ENCODE measurements at regions not wholly inside any gene's neighbourhood (a gene's known extent, or its start where the extent isn't known, plus 50 kb on each side); places are given as distances from the start of the nearest gene placed in this dataset.

GRCh38 chr18:60740313-60740712 lies 367.7 kb upstream of the MC4R start:
- no TSS peak for BruUV-seq (replicated peaks)
- H3K4me3 ChIP-seq (ENCODE audit: insufficient read depth, low read depth, low read length): no peak overlapping the region
- no peak overlapping the region for H4K91ac ChIP-seq (ENCODE audit: insufficient read depth, low read depth, low read length)
- no peak overlapping the region for H2AFZ ChIP-seq (replicated peaks; ENCODE audit: low read length, poor library complexity)
- no peak overlapping the region for H3K4me2 ChIP-seq (ENCODE audit: low read depth, low read length)
- H3K79me1 ChIP-seq (ENCODE audit: low read depth in 1 of 2, low read length in 2 of 2): no peaks in the 10 kb centered on the region
- H2BK120ac ChIP-seq (ENCODE audit: low read depth, low read length): no peak overlapping the region
- no peak overlapping the region for H3K27ac ChIP-seq (ENCODE audit: insufficient read depth, low read length)
- no peak overlapping the region for H2AK5ac ChIP-seq (ENCODE audit: low read depth, low read length)
- no peak overlapping the region for H2BK20ac ChIP-seq (ENCODE audit: low read depth, low read length)
- no peak overlapping the region for H3K23ac ChIP-seq (ENCODE audit: low read depth, low read length)
- dilution Hi-C loops (cut with HindIII; ENCODE audit: low sequenced_read_pairs, unreplicated experiment) (no loop called here), in situ Hi-C loops (cut with MboI; ENCODE audit: low sequenced_read_pairs) (no loop called here), intact Hi-C loops (cut with micrococcal nuclease) (no loop called here)
- no peak overlapping the region for H2BK15ac ChIP-seq (ENCODE audit: low read depth, low read length)
- ATAC-seq (ENCODE audit: low read depth) (no peak), DNase-seq (no peak)
- no peaks in the 10 kb centered on the region; the same call in 1 of the 2 replicates for H3K9me3 ChIP-seq (ENCODE audit: control insufficient read depth, insufficient read depth, low read length)
- no peak overlapping the region for H2BK5ac ChIP-seq (ENCODE audit: low read depth, low read length, poor library complexity, severe bottlenecking)
- ChIA-PET POLR2A (ENCODE audit: unreplicated experiment) (no interaction called here), CTCF (no interaction called here)
- H4K8ac ChIP-seq (ENCODE audit: low read depth in 2 of 2, low read length in 2 of 2): no peak overlapping the region
- no peak overlapping the region for H3K56ac ChIP-seq (ENCODE audit: extremely low read depth, insufficient read depth, low read length)
- H3K9me1 ChIP-seq (ENCODE audit: insufficient read depth, low read length): no peaks in the 10 kb centered on the region
- no peak overlapping the region for H3K14ac ChIP-seq (replicated peaks; ENCODE audit: low read depth, low read length)
- H2AK9ac ChIP-seq (replicated peaks; ENCODE audit: low read depth, low read length, poor library complexity): no peak overlapping the region
- no peak overlapping the region for H3K4ac ChIP-seq (ENCODE audit: low read depth, low read length)
- H3K27me3 ChIP-seq (ENCODE audit: control insufficient read depth, insufficient read depth, low read length): no peaks in the 10 kb centered on the region
- H4K5ac ChIP-seq (ENCODE audit: low read depth, low read length): no peak overlapping the region
- no peak overlapping the region for H3K9ac ChIP-seq (ENCODE audit: low read depth, low read length)
- no CpG with 5 or more reads among the region's 8 CpGs for WGBS, 2 experiments (ENCODE audit: extremely low coverage in 2 of 2, insufficient read length in 1 of 2)
- no peaks in the 10 kb centered on the region for H3K36me3 ChIP-seq (ENCODE audit: control insufficient read depth, insufficient read depth, low read length)
- H3K4me1 ChIP-seq (ENCODE audit: control insufficient read depth, insufficient read depth, low read length): no peaks in the 10 kb centered on the region
- H3K18ac ChIP-seq (ENCODE audit: low read depth, low read length): no peak overlapping the region
- no peaks in the 10 kb centered on the region for H4K20me1 ChIP-seq (ENCODE audit: insufficient read depth, low read length)
- TF ChIP-seq RFX5 (IDR thresholded peaks at IDR 0.05; ENCODE audit: low read depth, low read length) (no peak), CTCF (conservative IDR thresholded peaks at IDR 0.05; ENCODE audit: low read depth, low read length) (no peak), BHLHE40 (IDR thresholded peaks at IDR 0.05; ENCODE audit: low read depth, low read length) (no peak)

Measured in IMR-90 (cell line).